ENCODE measurements at regions not wholly inside any gene's neighbourhood (a gene's known extent, or its start where the extent isn't known, plus 50 kb on each side); places are given as distances from the start of the nearest gene placed in this dataset.

GRCh38 chr1:68340951-68341350 lies 108.6 kb upstream of the WLS start:
- TF ChIP-seq EP300 (IDR thresholded peaks at IDR 0.05) = no peak
- no peak for TF ChIP-seq POLR2A (IDR thresholded peaks at IDR 0.05)
